HG03045 (cell line): ENCODE measurements at regions not wholly inside any gene's neighbourhood (a gene's known extent, or its start where the extent isn't known, plus 50 kb on each side); places are given as distances from the start of the nearest gene placed in this dataset.
"Not testable (repeated sequence)": the region's sequence is repeated elsewhere in the genome, so short reads cannot be mapped to it uniquely, and the experiment has no call there.

Experiments used
- ATAC-seq: cut with Tn5 transposase; IDR thresholded peaks from one replicate; pipeline ENCODE4 v1.9.1; 2021; ENCODE audit warnings: mild to moderate bottlenecking, moderate library complexity; ENCODE audit not compliant: unreplicated experiment

- ATAC-seq: no peak
Observed at GRCh38 chr4:116058129-116058528, 944.7 kb upstream of the NDST4 start.

GRCh38 chr4:116055857-116056827 lies 942.7 kb upstream of the NDST4 start:
- no peak for ATAC-seq

- no peak for ATAC-seq
Observed at GRCh38 chr4:116027311-116027710, 913.9 kb upstream of the NDST4 start.

- ATAC-seq: no peak
Observed at GRCh38 chr4:116024954-116025708, 911.7 kb upstream of the NDST4 start.

- no peak for ATAC-seq
Observed at GRCh38 chr4:116023049-116023448, 909.6 kb upstream of the NDST4 start.

DNA sequence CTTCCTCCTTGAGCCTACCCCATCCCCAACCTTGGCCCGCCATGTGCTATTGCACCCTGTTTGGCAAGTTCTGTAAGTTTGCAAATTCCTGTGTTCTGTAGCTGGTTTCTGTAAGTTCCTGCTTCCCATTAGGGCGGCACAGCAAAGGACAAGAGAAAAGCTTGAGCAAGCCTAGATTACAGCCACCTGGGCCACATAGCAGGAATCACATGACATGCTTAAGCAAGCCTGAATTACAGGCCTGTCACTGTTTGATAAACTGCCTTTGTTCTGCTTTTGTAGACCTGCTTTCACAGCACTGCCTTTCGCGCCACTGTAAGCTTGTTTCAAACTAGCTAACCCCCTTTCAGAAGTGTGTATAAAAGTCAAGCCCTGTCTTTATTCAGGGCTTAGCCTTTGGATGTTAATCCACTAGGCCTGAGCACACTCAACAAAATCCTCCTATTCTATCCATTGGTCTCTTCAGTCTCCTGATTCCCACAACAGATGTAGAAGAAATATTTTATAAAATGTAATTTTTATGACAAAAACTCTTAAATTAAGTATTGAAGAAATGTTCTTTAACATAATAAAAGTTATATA lies 906.8 kb upstream of the NDST4 start:
- ATAC-seq: no peak

GRCh38 chr4:116018831-116019230 lies 905.4 kb upstream of the NDST4 start:
- ATAC-seq: no peak

GRCh38 chr4:116016201-116016600 lies 902.8 kb upstream of the NDST4 start:
- no peak for ATAC-seq

DNA sequence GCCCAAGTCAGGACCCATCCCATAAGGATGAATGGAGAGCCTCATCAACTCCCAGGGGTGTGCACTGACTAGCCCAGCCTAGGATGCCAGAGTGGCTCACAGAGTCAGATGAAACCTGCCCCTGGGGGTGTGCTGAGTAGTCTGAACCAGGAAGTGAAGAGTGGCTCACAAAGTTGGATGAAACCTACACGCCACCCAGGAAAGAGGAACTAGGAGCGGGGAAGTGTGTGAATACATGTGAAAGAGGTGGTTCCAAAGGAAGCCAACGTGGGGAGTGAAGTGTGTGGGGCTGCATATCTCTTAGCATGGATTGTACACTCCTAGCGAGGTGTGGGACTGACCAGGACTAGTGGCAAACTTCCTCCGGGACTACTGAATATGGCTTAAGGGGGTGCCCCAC lies 902.1 kb upstream of the NDST4 start:
- no peak for ATAC-seq

GRCh38 chr4:116015062-116015461 lies 901.6 kb upstream of the NDST4 start:
- no peak for ATAC-seq

DNA sequence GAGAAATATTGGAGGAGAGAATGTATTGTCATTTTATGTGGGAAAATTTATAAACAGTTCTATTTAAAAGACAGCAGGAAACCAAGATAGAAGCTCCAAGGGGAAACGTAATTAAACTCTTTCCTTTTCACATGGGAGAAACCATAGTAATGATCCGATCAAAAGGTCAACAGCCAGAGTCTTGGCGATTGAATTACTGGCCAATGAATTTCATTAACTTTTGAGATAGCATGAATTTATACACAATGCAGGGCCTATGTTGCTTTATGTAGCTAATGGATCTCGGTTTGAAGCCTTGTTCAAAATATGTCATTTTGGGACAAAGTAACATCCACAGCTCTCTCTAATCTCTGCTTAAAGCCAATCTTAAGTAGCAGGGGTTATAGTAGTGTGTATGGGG lies 897.5 kb upstream of the NDST4 start:
- no peak for ATAC-seq

- no peak for ATAC-seq
Observed at GRCh38 chr4:116005806-116006088, 892.3 kb upstream of the NDST4 start.

- ATAC-seq: no peak
Observed at GRCh38 chr4:116005037-116005805, 891.8 kb upstream of the NDST4 start.

DNA sequence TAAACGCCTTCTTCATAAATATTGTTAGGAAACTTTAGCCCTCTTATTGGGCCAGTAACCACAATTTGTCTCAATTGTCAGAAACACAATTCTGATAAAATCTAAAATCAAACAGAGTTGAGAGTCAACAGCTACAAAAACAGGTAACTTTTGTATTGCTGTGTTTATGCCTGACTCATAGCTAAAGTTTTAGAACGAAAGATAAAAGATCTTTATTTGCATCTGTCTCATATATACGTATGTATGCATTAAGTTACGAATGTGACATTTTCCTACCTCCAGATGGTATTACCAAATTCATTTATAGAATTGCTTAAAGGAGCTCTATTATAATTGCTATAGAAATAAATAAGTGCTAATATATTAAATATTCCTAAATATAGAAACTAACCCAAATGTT lies 887.9 kb upstream of the NDST4 start:
- ATAC-seq: no peak

GRCh38 chr4:115986573-115986972 lies 873.2 kb upstream of the NDST4 start:
- ATAC-seq: no peak

DNA sequence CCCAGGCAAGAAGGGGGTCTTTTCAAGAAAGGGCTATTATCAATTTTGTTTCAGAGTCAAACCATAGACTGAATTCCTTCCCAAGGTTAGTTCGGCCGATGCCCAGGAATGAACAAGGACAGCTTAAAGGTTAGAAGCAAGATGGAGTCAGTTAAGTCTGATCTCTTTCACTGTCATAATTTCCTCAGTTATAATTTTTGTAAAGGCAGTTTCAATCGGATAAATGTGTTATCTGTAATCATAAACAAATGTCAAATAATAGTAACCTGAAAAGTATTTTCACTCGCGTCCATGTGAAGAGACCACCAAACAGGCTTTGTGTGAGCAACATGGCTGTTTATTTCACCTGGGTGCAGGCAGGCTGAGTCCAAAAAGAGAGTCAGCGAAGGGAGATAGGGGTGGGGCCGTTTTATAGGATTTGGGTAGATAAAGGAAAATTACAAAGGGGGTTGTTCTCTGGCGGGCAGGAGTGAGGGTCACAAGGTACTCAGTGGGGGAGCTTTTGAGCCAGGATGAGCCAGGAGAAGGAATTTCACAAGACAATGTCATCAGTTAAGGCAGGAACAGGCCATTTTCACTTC lies 862.1 kb upstream of the NDST4 start:
- not testable (repeated sequence) for ATAC-seq

GRCh38 chr4:115973768-115974167 lies 860.3 kb upstream of the NDST4 start:
- no peak for ATAC-seq

GRCh38 chr4:115972967-115973366 lies 859.5 kb upstream of the NDST4 start:
- no peak for ATAC-seq

DNA sequence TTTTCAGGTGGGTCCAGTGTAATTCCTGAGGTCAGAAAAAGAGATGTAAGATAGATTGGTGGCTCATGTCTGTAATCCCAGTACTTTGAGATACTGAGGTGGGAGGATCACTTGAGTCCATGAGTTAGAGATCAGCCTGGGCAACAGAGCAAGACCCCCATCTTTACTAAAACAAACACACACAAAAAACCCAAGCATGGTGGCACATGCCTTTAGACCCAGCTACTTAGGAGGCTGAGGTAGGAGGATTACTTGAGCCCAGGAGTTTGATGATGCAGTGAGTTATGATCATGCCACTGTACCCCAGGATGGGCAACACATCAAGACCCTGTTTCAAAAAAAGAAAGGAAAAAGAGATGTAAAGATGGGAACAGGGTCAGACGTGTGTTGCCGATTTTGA lies 857.4 kb upstream of the NDST4 start:
- no peak for ATAC-seq

GRCh38 chr4:115969756-115970155 lies 856.3 kb upstream of the NDST4 start:
- ATAC-seq: no peak

GRCh38 chr4:115965588-115965987 lies 852.2 kb upstream of the NDST4 start:
- ATAC-seq: no peak
